ENCODE measurements at regions not wholly inside any gene's neighbourhood (a gene's known extent, or its start where the extent isn't known, plus 50 kb on each side); places are given as distances from the start of the nearest gene placed in this dataset.

- H3K27me3 ChIP-seq (ENCODE audit: control insufficient read depth in 2 of 2, insufficient read depth in 2 of 2, low read length in 2 of 2) = peaks cover 0 to 3% of the 10 kb centered on the region in 2 experiments; a peak in 1 of 5 replicates
- H3K9ac ChIP-seq (ENCODE audit: insufficient read depth in 1 of 2, low read depth in 2 of 2, low read length in 2 of 2) = no peak overlapping the region
- no TSS peak for BruUV-seq (replicated peaks)
- no peak overlapping the region for H3K27ac ChIP-seq (ENCODE audit: extremely low read depth, low read depth, low read length)
- H3K9me1 ChIP-seq (ENCODE audit: control insufficient read depth, insufficient read depth, low read length) = no peaks in the 10 kb centered on the region
- intact Hi-C loops (cut with micrococcal nuclease) = no loop called here
- WGBS (ENCODE audit: insufficient coverage, low coverage, missing lambda C conversion rate) = 0% methylated on average over 1 of the region's 1 CpG
- DNase-seq (ENCODE audit: extremely low read depth in 1 of 4, low spot score in 3 of 4) (no peak), ATAC-seq (no peak), FAIRE-seq (no peak)
- no peaks in the 10 kb centered on the region for H3K79me2 ChIP-seq (ENCODE audit: control insufficient read depth, insufficient read depth, low read length)
- H3K36me3 ChIP-seq (ENCODE audit: control insufficient read depth, insufficient read depth, low read length) = no peaks in the 10 kb centered on the region
- ChIA-PET POLR2A (no interaction called here), CTCF (ENCODE audit: low intra/inter-chr PET ratio) (no interaction called here)
- H3K4me2 ChIP-seq (ENCODE audit: insufficient read depth, low read length) = no peak overlapping the region
- no peak overlapping the region for H2AFZ ChIP-seq (ENCODE audit: low read depth, low read length)
- TF ChIP-seq EP300 (IDR thresholded peaks at IDR 0.05; ENCODE audit: low read length) = no peak
- TF ChIP-seq CEBPB (tag; IDR thresholded peaks at IDR 0.05) = peak; percentile 48; the same call in 1 of the 2 replicates
- no peak for TF ChIP-seq CEBPG (CRISPR knock-in tag; IDR thresholded peaks at IDR 0.05)
- peak; percentile 32 to 58; a peak in 2 of 4 replicates for TF ChIP-seq CEBPG (tag; conservative IDR thresholded peaks at IDR 0.05 in 1 of 2, IDR thresholded peaks at IDR 0.05 in 1 of 2)
- H3K9me3 ChIP-seq (replicated peaks; ENCODE audit: control insufficient read depth, insufficient read depth, low read depth, low read length) = no peaks in the 10 kb centered on the region
- no peaks in the 10 kb centered on the region for H4K20me1 ChIP-seq (replicated peaks; ENCODE audit: control insufficient read depth, insufficient read depth, low read length)
- in situ Hi-C loops (cut with MboI) = no loop called here
- H3K4me3 ChIP-seq = no peak overlapping the region
- no peaks in the 10 kb centered on the region for H3K4me1 ChIP-seq (replicated peaks in 1 of 2; ENCODE audit: control insufficient read depth in 2 of 2, insufficient read depth in 2 of 2, low read length in 2 of 2)
These were observed 75.9 kb upstream of the NR3C1 start for GRCh38 chr5:143479394-143479793.

- BruUV-seq (replicated peaks) = no TSS peak
- Histone ChIP-seq H3K27me3 (ENCODE audit: control insufficient read depth in 2 of 2, insufficient read depth in 2 of 2, low read length in 2 of 2) (peaks cover 0 to 2% of the 10 kb centered on the region in 2 experiments; a peak in 1 of 5 replicates), H2AFZ (ENCODE audit: low read depth, low read length) (no peak overlapping the region), H3K4me1 (replicated peaks in 1 of 2; ENCODE audit: control insufficient read depth in 2 of 2, insufficient read depth in 2 of 2, low read length in 2 of 2) (no peaks in the 10 kb centered on the region), H3K79me2 (ENCODE audit: control insufficient read depth, insufficient read depth, low read length) (no peaks in the 10 kb centered on the region), H3K36me3 (ENCODE audit: control insufficient read depth, insufficient read depth, low read length) (no peaks in the 10 kb centered on the region), H3K9me1 (ENCODE audit: control insufficient read depth, insufficient read depth, low read length) (no peaks in the 10 kb centered on the region), H3K4me3 (no peak overlapping the region), H3K27ac (ENCODE audit: extremely low read depth, low read depth, low read length) (no peak overlapping the region), H3K4me2 (ENCODE audit: insufficient read depth, low read length) (no peak overlapping the region), H4K20me1 (replicated peaks; ENCODE audit: control insufficient read depth, insufficient read depth, low read length) (no peaks in the 10 kb centered on the region), H3K9me3 (replicated peaks; ENCODE audit: control insufficient read depth, insufficient read depth, low read depth, low read length) (no peaks in the 10 kb centered on the region), H3K9ac (ENCODE audit: insufficient read depth in 1 of 2, low read depth in 2 of 2, low read length in 2 of 2) (no peak overlapping the region)
- in situ Hi-C loops (cut with MboI) = no loop called here
- intact Hi-C loops (cut with micrococcal nuclease) = no loop called here
- ChIA-PET CTCF (ENCODE audit: low intra/inter-chr PET ratio) (no interaction called here), POLR2A (no interaction called here)
- FAIRE-seq (no peak), DNase-seq (ENCODE audit: extremely low read depth in 1 of 4, low spot score in 3 of 4) (no peak), ATAC-seq (no peak)
- WGBS (ENCODE audit: insufficient coverage, low coverage, missing lambda C conversion rate) = 0% methylated on average over 1 of the region's 1 CpG
- TF ChIP-seq FOXJ3 (CRISPR knock-in tag; IDR thresholded peaks at IDR 0.05) = no peak
- no peak for TF ChIP-seq PPARD (CRISPR knock-in tag; IDR thresholded peaks at IDR 0.05)
- no peak for TF ChIP-seq ZNF511 (CRISPR knock-in tag; IDR thresholded peaks at IDR 0.05)
- TF ChIP-seq ZNF780A (CRISPR knock-in tag; IDR thresholded peaks at IDR 0.05) = no peak
- TF ChIP-seq CSDE1 (IDR thresholded peaks at IDR 0.05) = no peak
- TF ChIP-seq TRIM24 (IDR thresholded peaks at IDR 0.05) = no peak
- TF ChIP-seq ZNF408 (CRISPR knock-in tag; IDR thresholded peaks at IDR 0.05; ENCODE audit: low read depth) = no peak
- no peak for TF ChIP-seq PHB2 (IDR thresholded peaks at IDR 0.05; ENCODE audit: low read depth)
- TF ChIP-seq KDM2B (CRISPR knock-in tag; IDR thresholded peaks at IDR 0.05) = no peak
- no peak for TF ChIP-seq GABPB2 (CRISPR knock-in tag; conservative IDR thresholded peaks at IDR 0.05)
- no peak for TF ChIP-seq ATF7 (IDR thresholded peaks at IDR 0.05)
- TF ChIP-seq SMAD1 (IDR thresholded peaks at IDR 0.05; ENCODE audit: low read depth, low read length, partially characterized antibody) = no peak
- TF ChIP-seq ZNF696 (CRISPR knock-in tag; conservative IDR thresholded peaks at IDR 0.05) = no peak
- TF ChIP-seq BRF1 (IDR thresholded peaks at IDR 0.05; ENCODE audit: borderline replicate concordance, extremely low read depth, insufficient read length) = no peak
- TF ChIP-seq FOXP1 (CRISPR knock-in tag; IDR thresholded peaks at IDR 0.05) = no peak
- TF ChIP-seq TCF3 (CRISPR knock-in tag; IDR thresholded peaks at IDR 0.05) = no peak
- TF ChIP-seq RBM39 (optimal IDR thresholded peaks at IDR 0.05; ENCODE audit: low read depth, low read length) = no peak
These were observed 73.2 kb upstream of the NR3C1 start for GRCh38 chr5:143476601-143477211.

Data from K562 (cell line).